HG02678 (cell line): ENCODE measurements at regions not wholly inside any gene's neighbourhood (a gene's known extent, or its start where the extent isn't known, plus 50 kb on each side); places are given as distances from the start of the nearest gene placed in this dataset.

ENCODE experiments used
- ATAC-seq: cut with Tn5 transposase; IDR thresholded peaks from one replicate; pipeline ENCODE4 v1.9.1; 2021; ENCODE audit warnings: mild to moderate bottlenecking, moderate library complexity; ENCODE audit not compliant: unreplicated experiment

- ATAC-seq = no peak
Measured at GRCh38 chr1:222046684-222047263, 304.9 kb upstream of the DUSP10 start.

- ATAC-seq = no peak
Measured at GRCh38 chr1:222045786-222046185, 303.9 kb upstream of the DUSP10 start.

DNA sequence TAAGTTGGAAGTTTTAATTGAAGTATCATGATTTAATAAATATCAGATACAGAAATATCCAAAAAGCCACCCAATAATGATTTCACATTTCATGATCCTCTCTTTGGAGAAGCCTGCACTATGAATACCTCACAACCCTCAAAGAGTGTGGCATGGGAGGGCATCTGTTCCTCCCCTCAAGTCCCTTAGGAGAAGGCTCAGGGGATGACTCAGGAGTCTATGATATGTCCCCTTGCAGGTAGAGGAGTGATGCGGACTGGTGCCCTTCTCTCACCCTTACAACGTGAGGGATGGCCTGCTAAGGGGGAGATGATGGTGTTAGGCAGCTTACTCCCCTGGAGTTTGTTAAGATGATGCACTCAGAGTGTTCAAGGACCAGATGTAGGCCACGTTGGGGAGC, 303.3 kb upstream of the DUSP10 start:
- no peak for ATAC-seq

DNA sequence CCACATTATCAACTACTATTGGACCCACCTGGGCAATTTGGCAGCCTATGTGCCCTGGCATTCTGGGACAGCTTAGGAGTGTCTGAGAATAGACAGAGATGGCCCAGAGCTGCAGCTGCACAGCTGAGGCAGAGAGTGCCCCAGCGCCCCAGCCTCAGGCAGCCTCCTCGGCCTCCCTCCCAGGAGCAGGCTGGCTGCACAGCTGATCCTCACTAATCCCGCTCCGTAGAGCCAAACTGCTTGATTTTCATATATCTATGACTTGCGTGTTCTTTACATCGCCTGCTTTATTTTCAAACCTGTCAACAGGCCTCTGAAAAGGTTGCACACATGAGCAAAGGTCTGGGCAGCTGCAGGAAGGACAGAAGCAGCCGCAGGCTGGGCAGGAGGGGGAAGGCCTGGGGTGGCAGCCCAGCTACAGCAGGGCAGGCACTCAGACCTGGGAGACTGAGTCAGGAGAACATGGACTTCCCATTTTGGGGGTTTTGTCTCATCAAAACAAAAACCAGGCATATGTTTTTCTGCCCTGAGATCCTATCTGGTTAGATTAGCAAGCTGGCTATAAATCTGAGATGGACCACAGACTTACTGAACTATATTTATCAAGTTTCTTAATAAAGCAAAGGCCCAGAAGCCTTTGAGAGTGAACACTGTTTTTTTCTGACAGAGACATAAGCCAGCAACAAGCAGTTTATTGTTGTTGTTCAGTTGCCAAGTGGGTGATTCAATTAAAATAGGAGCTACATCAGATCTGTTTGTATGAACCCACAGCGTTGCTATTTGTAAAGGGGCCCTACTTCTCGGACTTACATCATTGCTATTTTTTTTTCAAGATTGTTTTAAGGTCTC, 301.8 kb upstream of the DUSP10 start:
- no peak for ATAC-seq

DNA sequence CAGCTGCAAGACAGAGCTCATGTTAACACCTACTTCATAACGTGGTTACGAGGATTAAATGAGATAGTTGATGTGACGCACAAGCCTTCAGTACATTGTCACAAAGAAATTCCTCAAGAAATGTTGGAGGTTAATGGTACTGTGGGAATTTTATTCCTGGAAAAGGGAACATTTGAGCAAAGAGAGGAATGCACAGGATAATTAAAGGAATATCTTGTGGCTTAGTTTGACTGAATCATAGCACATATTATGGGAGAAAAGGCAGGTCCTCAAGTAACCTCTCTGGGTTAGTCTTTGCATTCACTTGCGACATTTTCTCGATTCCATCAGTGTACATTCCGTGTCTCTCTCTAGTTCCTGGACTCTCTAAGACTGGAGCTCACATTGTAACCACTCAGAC, 300.2 kb upstream of the DUSP10 start:
- no peak for ATAC-seq

DNA sequence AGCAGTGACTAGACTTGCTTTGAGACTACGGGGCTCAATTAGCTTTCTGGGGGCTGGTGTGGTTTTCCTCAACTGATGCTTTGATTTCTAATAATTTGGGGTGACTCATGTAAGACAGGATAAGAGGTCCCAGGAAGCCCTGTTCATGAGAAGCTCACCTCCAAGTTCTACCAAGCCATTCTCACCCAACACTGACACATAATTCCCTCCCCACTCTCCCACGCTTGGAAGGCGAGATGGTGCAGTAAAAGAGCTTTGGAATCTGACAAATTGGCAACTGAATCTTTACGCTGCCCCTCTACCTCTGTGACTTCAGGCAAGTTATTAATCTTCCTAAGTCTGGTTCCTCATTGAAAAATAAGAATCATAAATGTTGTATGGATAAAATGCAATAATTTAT, 299.1 kb upstream of the DUSP10 start:
- no peak for ATAC-seq

GRCh38 chr1:222040121-222040805, 298.4 kb upstream of the DUSP10 start:
- ATAC-seq = no peak

DNA sequence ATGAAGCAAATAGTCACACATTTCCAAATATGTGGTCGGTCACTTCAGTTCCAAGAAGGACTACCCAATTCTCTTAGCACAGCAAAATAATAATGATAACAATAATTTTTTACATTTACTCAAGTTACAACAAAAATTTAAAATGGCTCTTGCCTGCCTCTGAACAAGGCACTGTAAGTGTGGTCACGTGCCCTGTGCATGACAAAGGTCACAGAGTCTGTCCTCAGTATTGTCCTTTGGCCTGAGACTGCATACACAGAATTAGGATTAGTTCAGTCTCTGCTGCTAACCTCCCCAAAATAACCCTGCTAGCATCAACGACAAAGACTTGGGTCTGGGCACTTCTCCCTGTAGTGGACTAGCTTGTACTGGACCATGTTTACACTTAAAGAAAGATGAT, 297.1 kb upstream of the DUSP10 start:
- no peak for ATAC-seq

DNA sequence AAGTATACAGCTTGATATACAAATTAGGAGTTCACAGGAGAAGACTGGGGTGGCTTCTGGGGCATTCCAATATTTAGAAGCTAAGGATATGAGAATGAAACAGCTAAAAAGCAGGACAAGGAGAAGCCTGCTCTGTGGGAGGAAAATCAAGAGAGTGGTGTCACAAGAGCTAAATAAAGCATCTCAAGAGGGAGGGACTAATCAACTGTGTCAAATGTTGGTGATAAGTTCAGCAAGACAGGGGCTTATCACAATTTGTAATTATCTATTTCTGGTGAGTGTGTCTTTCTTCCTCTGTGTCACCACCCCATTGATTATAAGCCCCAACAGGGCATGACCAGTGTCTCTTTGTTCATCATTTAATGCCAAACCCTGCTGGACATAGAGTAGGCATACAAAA, 295.8 kb upstream of the DUSP10 start:
- ATAC-seq = no peak

DNA sequence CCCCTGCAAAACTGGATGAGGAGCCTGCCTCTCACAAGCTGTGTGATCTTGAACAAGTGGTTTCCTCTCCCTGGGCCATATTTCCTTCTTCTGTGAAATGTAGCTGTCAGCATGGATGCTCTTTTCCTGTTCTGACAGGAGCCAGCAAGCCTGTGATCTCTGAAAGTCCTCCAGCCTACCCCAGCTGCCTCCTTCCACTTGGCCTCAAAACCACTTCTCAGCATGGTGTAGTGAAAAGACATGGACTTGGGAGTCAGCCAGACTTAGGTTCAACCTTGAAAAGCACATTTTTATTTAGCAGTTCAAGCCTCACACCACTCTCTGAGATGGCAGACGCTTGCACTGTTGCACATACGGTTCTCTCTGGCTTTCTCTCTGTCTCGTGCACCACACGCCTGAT, 292.9 kb upstream of the DUSP10 start:
- no peak for ATAC-seq

GRCh38 chr1:222033450-222033849, 291.6 kb upstream of the DUSP10 start:
- no peak for ATAC-seq

- ATAC-seq = no peak
Measured at GRCh38 chr1:222031318-222031717, 289.4 kb upstream of the DUSP10 start.

- ATAC-seq = no peak
Measured at GRCh38 chr1:222028676-222029075, 286.8 kb upstream of the DUSP10 start.

- no peak for ATAC-seq
Measured at GRCh38 chr1:222028116-222028515, 286.2 kb upstream of the DUSP10 start.

GRCh38 chr1:222026280-222026679, 284.4 kb upstream of the DUSP10 start:
- ATAC-seq = no peak

DNA sequence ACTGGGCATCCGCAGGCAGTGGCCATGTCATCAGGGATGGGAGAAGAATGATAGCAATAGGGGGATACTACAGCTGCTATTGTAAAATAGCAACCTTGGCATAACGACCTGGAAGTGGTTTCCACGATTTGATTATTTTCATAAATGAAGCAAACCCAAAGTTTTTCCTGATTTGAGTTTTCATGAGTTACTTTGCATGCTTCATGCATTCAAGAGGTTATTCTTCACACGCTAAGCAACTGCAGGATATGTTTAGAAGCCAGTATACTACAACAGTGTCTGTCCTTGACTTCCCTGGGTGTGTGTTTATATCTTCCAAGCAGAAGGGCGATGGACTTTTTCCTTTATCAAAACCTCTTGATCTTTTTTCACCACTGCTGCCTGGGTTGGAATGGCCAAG, 281.1 kb upstream of the DUSP10 start:
- no peak for ATAC-seq

- ATAC-seq = no peak
Measured at GRCh38 chr1:222021129-222021528, 279.2 kb upstream of the DUSP10 start.

- ATAC-seq = no peak
Measured at GRCh38 chr1:222020553-222020952, 278.7 kb upstream of the DUSP10 start.

DNA sequence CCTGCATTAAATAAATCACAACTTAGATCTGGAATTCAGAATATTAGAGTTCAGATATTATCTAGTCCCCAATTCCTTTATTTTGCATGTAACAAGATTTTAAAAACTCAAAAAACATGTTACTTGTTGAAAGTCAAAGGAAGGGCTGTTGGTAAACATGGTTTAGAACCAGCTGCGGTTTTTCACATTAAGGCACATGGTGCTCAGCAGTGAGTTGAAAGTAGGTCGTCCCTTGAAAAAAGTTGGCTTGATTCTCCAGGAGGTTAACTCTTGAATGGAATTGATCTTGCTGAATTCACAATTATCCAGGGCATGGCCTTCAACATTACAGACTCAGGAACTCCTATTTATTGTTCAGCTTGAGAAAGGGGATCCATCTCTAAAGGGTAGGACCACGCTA, 277.1 kb upstream of the DUSP10 start:
- ATAC-seq = no peak

DNA sequence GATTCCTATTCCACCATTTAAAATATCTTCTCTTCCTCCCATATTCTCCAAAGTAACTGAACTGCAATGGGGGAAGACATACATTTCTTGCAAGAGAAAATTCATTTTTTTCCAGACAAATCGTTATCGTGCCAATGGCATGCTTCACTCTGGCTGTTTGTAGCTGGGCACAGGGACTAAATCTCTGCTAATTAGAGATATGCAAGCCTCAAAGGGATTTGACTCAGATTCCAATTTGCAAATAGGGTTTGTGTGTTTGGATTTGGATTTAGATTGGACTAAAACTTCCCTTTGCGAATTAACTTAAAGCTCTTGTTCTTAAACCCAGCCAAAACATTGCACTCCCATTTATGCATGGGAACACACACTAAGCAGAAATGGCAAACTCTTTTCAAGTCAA, 276.2 kb upstream of the DUSP10 start:
- no peak for ATAC-seq

DNA sequence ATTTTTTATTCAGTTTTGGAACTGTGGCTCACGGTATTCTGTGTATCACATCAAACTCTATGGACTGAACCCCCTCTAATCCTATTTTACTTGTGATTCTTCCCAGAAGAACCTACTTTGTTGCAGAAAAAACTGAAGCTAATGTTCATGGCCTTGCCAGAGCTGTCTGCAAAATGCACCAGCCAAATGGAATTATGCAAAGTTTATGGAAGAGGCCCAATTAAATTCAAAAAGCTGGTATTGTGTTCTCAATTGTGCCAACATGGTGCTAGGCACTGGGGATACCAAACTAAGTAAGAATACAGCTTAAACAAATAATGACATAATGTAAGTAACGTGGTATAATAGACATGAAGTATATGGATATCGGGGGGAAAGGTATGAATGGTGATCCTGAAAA, 273.8 kb upstream of the DUSP10 start:
- ATAC-seq = no peak

DNA sequence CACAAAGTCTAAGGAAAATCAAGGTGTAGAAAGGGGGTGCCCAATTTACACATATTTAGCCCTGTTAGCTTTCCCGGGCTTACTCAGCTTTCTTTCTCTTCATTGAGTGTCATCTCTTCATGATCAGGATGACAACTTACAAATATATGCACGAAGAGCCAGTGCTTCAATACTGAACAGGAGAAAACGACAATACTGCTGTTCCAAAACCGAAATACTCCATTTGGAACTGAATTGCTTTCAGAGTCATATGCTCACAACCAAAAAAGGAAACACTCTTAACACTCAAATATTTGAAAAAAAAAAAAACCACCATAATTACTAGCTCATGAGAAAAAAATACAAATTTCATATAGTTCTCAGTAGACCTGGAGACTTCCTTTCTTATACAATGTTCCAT, 272.1 kb upstream of the DUSP10 start:
- ATAC-seq = no peak
